IMR-90 (cell line): ENCODE measurements at regions not wholly inside any gene's neighbourhood (a gene's known extent, or its start where the extent isn't known, plus 50 kb on each side); places are given as distances from the start of the nearest gene placed in this dataset.

Experiments
- ATAC-seq: fragments of 200-7000 bp; cut with Tn5 transposase; 2 replicates; pipeline ENCODE4 v1.9.1; 2020; ENCODE audit warnings: low read depth, mild to moderate bottlenecking, moderate library complexity
- BruUV-seq: library from RNA; stranded (reverse); fragments of 400-500 nt; replicated peaks from 2 replicates; lab custom pipeline; 2021; lab: Mats Ljungman, UMichigan
- CTCF ChIA-PET: fragments of 300-600 bp; formaldehyde crosslinking; extraction: SDS; loops from one replicate; lab custom pipeline; 2021; ENCODE audit warnings: antibody characterized with exemption; lab: Yijun Ruan, JAX
- POLR2A ChIA-PET: fragments of 300-600 bp; sonication (Branson Sonifier 250); formaldehyde crosslinking; loops from one replicate; lab custom pipeline; 2022; ENCODE audit warnings: antibody characterized with exemption; ENCODE audit not compliant: unreplicated experiment; lab: Charles Lee
- DNase-seq: peaks from one replicate; pipeline ENCODE4 v3.0.0; 2013
- H2AFZ ChIP-seq: replicated peaks from 2 replicates; pipeline ENCODE3; 2013; ENCODE audit warnings: low read length, mild to moderate bottlenecking; ENCODE audit not compliant: poor library complexity
- H2AK5ac ChIP-seq: 2 replicates; pipeline ENCODE4 v1.6.1; 2013; ENCODE audit warnings: low read depth, low read length, inconsistent platforms
- H2AK9ac ChIP-seq: replicated peaks from 2 replicates; pipeline ENCODE3; 2013; ENCODE audit warnings: mild to moderate bottlenecking, low read depth, low read length, moderate library complexity; ENCODE audit not compliant: poor library complexity
- H2BK120ac ChIP-seq: 2 replicates; pipeline ENCODE4 v1.6.1; 2013; ENCODE audit warnings: low read depth, low read length, inconsistent platforms
- H2BK15ac ChIP-seq: 3 replicates; pipeline ENCODE4 v1.6.1; 2013; ENCODE audit warnings: low read depth, low read length, inconsistent platforms
- H2BK20ac ChIP-seq: 2 replicates; pipeline ENCODE4 v1.6.1; 2013; ENCODE audit warnings: low read depth, mild to moderate bottlenecking, inconsistent platforms, low read length, moderate library complexity
- H2BK5ac ChIP-seq: 2 replicates; pipeline ENCODE4 v1.6.1; 2013; ENCODE audit warnings: mild to moderate bottlenecking, low read depth, low read length, inconsistent platforms; ENCODE audit not compliant: poor library complexity, severe bottlenecking
- H3K14ac ChIP-seq: replicated peaks from 2 replicates; pipeline ENCODE4 v1.6.1; 2013; ENCODE audit warnings: low read depth, low read length, inconsistent platforms
- H3K18ac ChIP-seq: 2 replicates; pipeline ENCODE4 v1.6.1; 2013; ENCODE audit warnings: low read depth, low read length, control low read depth
- H3K23ac ChIP-seq: 2 replicates; pipeline ENCODE4 v1.6.1; 2013; ENCODE audit warnings: low read depth, low read length, inconsistent platforms
- H3K27ac ChIP-seq: 2 replicates; pipeline ENCODE4 v1.5.1; 2013; ENCODE audit warnings: mild to moderate bottlenecking, control low read depth, low read length; ENCODE audit not compliant: insufficient read depth
- H3K27me3 ChIP-seq: 2 replicates; pipeline ENCODE4 v1.6.1; 2013; ENCODE audit warnings: low read length; ENCODE audit not compliant: control insufficient read depth, insufficient read depth
- H3K36me3 ChIP-seq: 2 replicates; pipeline ENCODE4 v1.6.1; 2013; ENCODE audit warnings: low read length, mixed read lengths; ENCODE audit not compliant: control insufficient read depth, insufficient read depth
- H3K4ac ChIP-seq: 2 replicates; pipeline ENCODE4 v1.6.1; 2013; ENCODE audit warnings: low read depth, low read length, inconsistent platforms
- H3K4me1 ChIP-seq: 2 replicates; pipeline ENCODE4 v1.6.1; 2013; ENCODE audit warnings: low read length, mixed read lengths; ENCODE audit not compliant: control insufficient read depth, insufficient read depth
- H3K4me2 ChIP-seq: 2 replicates; pipeline ENCODE4 v1.6.1; 2013; ENCODE audit warnings: low read depth, mild to moderate bottlenecking, control low read depth, low read length, moderate library complexity
- H3K4me3 ChIP-seq: 2 replicates; pipeline ENCODE4 v1.5.1; 2013; ENCODE audit warnings: low read depth, mild to moderate bottlenecking, control low read depth, low read length, moderate library complexity; ENCODE audit not compliant: insufficient read depth
- H3K56ac ChIP-seq: 2 replicates; pipeline ENCODE4 v1.6.1; 2013; ENCODE audit warnings: low read length, inconsistent platforms; ENCODE audit not compliant: insufficient read depth; ENCODE audit errors: extremely low read depth
- H3K79me1 ChIP-seq, 2 experiments: 2 replicates each; pipeline ENCODE4 v1.6.1; 2013; ENCODE audit warnings: low read length in 2 of 2, inconsistent platforms in 1 of 2, low read depth in 1 of 2
- H3K9ac ChIP-seq: 2 replicates; pipeline ENCODE4 v1.6.1; 2013; ENCODE audit warnings: low read depth, low read length, control low read depth
- H3K9me1 ChIP-seq: 2 replicates; pipeline ENCODE4 v1.6.1; 2013; ENCODE audit warnings: low read length, inconsistent platforms; ENCODE audit not compliant: insufficient read depth
- H3K9me3 ChIP-seq: 2 replicates; pipeline ENCODE4 v1.6.1; 2013; ENCODE audit warnings: low read length; ENCODE audit not compliant: control insufficient read depth, insufficient read depth
- H4K20me1 ChIP-seq: 2 replicates; pipeline ENCODE4 v1.6.1; 2013; ENCODE audit warnings: low read length, inconsistent platforms; ENCODE audit not compliant: insufficient read depth
- H4K5ac ChIP-seq: 2 replicates; pipeline ENCODE4 v1.6.1; 2013; ENCODE audit warnings: mild to moderate bottlenecking, low read depth, low read length, control low read depth
- H4K8ac ChIP-seq, 2 experiments: 2 replicates each; pipeline ENCODE4 v1.6.1; 2013; ENCODE audit warnings: low read depth in 2 of 2, low read length in 2 of 2, control low read depth in 1 of 2, inconsistent platforms in 1 of 2
- H4K91ac ChIP-seq: 2 replicates; pipeline ENCODE4 v1.6.1; 2013; ENCODE audit warnings: low read depth, low read length, inconsistent platforms; ENCODE audit not compliant: insufficient read depth
- BHLHE40 ChIP-seq: fragments of 150-350 bp; IDR thresholded peaks from 2 replicates; pipeline ENCODE4 v1.6.1; 2016; ENCODE audit warnings: mild to moderate bottlenecking, low read depth, low read length
- CEBPB ChIP-seq: IDR thresholded peaks from 2 replicates; pipeline ENCODE4 v1.6.1; 2012; ENCODE audit warnings: low read depth, low read length, improper control_type of control experiment
- MAFK ChIP-seq: IDR thresholded peaks from 2 replicates; pipeline ENCODE4 v1.6.1; 2012; ENCODE audit warnings: low read depth, low read length, improper control_type of control experiment
- MAZ ChIP-seq: IDR thresholded peaks from 2 replicates; pipeline ENCODE4 v1.6.1; 2012; ENCODE audit warnings: low read depth, mild to moderate bottlenecking, low read length, improper control_type of control experiment, moderate library complexity, borderline replicate concordance
- MXI1 ChIP-seq: IDR thresholded peaks from 2 replicates; pipeline ENCODE4 v1.6.1; 2012; ENCODE audit warnings: low read depth, mild to moderate bottlenecking, low read length, moderate library complexity, borderline replicate concordance
- NFE2L2 ChIP-seq: fragments of 150-350 bp; IDR thresholded peaks from 2 replicates; pipeline ENCODE4 v1.6.1; 2016; ENCODE audit warnings: low read depth, mild to moderate bottlenecking, low read length
- POLR2A ChIP-seq: IDR thresholded peaks from 2 replicates; pipeline ENCODE4 v1.6.1; 2012; ENCODE audit warnings: mild to moderate bottlenecking, low read depth, low read length
- RAD21 ChIP-seq: IDR thresholded peaks from 2 replicates; pipeline ENCODE4 v1.6.1; 2012; ENCODE audit warnings: low read length, improper control_type of control experiment
- RCOR1 ChIP-seq: IDR thresholded peaks from 2 replicates; pipeline ENCODE4 v1.6.1; 2012; ENCODE audit warnings: mild to moderate bottlenecking, low read length, improper control_type of control experiment; ENCODE audit not compliant: insufficient replicate concordance
- RFX5 ChIP-seq: IDR thresholded peaks from 2 replicates; pipeline ENCODE4 v1.8.0; 2012; ENCODE audit warnings: low read depth, mild to moderate bottlenecking, low read length, moderate library complexity
- SMC3 ChIP-seq: fragments of 150-350 bp; IDR thresholded peaks from 2 replicates; pipeline ENCODE4 v1.6.1; 2016; ENCODE audit warnings: low read depth, mild to moderate bottlenecking, antibody characterized with exemption, low read length, moderate library complexity
- USF2 ChIP-seq: fragments of 150-350 bp; IDR thresholded peaks from 2 replicates; pipeline ENCODE4 v1.6.1; 2017; ENCODE audit warnings: mild to moderate bottlenecking, antibody characterized with exemption, low read length, low read depth
- WGBS, 2 experiments: methylation state at CpG; one replicate each; pipeline versions ENCODE4 v1.1.5 to v1.1.7; 2013; ENCODE audit warnings: missing lambda C conversion rate in 2 of 2; ENCODE audit not compliant: insufficient read length in 1 of 2; ENCODE audit errors: extremely low coverage in 2 of 2; 5-methylcytosine and 5-hydroxymethylcytosine counted together
- dilution Hi-C: fragments of 300-500 bp; cut with HindIII; formaldehyde crosslinking; loops from one replicate; pipeline ENCODE4 v1.14.3; 2018; ENCODE audit warnings: low sequenced_read_pairs; ENCODE audit not compliant: unreplicated experiment
- in situ Hi-C: fragments of 300-500 bp; cut with MboI; formaldehyde crosslinking; loops from 3 replicates; pipeline ENCODE4 v1.14.3; 2019; ENCODE audit warnings: low sequenced_read_pairs, inconsistent platforms, mixed read lengths
- intact Hi-C: fragments of 100-400 bp; cut with micrococcal nuclease; formaldehyde crosslinking; loops from 2 replicates; pipeline ENCODE4 v1.10.0; 2022
- TF ChIP-seq, protein P1 (sequence below): fragments of 150-350 bp; IDR thresholded peaks from 2 replicates; pipeline ENCODE4 v1.6.1; 2016; ENCODE audit warnings: low read depth, mild to moderate bottlenecking, low read length, moderate library complexity, borderline replicate concordance

DNA sequence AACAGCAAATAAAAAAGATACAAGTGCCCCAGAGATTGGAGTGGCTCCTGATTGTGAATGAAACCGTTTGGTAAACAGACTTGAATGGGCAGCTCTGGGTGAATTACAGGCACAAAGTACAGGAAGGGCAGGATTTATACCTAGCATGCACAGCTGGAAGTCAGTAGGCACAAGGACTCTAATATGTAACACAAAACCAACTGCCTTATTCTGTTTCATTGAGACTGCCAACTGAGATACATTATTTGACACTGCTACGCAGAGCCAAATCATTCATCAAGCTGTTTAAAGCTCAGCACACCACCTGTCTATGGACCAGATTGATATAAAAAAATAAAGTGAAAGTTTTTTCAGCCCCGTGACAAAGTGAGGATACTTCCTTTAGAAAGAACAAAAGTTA is 541.2 kb downstream of the NUP35 start:
- no peak overlapping the region for H3K18ac ChIP-seq
- TF ChIP-seq SMC3, result no peak
- no peak for TF ChIP-seq CEBPB
- no peak for TF ChIP-seq NFE2L2
- TF ChIP-seq MAZ, result no peak
- no peak for TF ChIP-seq MXI1
- no peak for TF ChIP-seq USF2
- TF ChIP-seq, protein P1, sequence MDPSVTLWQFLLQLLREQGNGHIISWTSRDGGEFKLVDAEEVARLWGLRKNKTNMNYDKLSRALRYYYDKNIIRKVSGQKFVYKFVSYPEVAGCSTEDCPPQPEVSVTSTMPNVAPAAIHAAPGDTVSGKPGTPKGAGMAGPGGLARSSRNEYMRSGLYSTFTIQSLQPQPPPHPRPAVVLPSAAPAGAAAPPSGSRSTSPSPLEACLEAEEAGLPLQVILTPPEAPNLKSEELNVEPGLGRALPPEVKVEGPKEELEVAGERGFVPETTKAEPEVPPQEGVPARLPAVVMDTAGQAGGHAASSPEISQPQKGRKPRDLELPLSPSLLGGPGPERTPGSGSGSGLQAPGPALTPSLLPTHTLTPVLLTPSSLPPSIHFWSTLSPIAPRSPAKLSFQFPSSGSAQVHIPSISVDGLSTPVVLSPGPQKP, result no peak
- no peak for TF ChIP-seq RAD21
- TF ChIP-seq RCOR1, result no peak
- no peak for TF ChIP-seq RFX5
- TF ChIP-seq POLR2A, result no peak
- no peak for TF ChIP-seq MAFK
- no peak for TF ChIP-seq BHLHE40
- in situ Hi-C loops (no loop called here), dilution Hi-C loops (no loop called here), intact Hi-C loops (no loop called here)
- no peak overlapping the region for H3K4me2 ChIP-seq
- no peaks in the 10 kb centered on the region for H3K9me1 ChIP-seq
- no peak overlapping the region for H3K14ac ChIP-seq
- H2BK15ac ChIP-seq, result no peak overlapping the region
- no peak overlapping the region for H2AK9ac ChIP-seq
- H3K4ac ChIP-seq, result no peak overlapping the region
- no peaks in the 10 kb centered on the region for H3K36me3 ChIP-seq
- H2AFZ ChIP-seq, result no peak overlapping the region
- H3K9ac ChIP-seq, result no peak overlapping the region
- no CpG with 5 or more reads among the region's 3 CpGs for WGBS, 2 experiments
- ChIA-PET POLR2A (no interaction called here), CTCF (no interaction called here)
- no peak overlapping the region for H2BK5ac ChIP-seq
- H4K91ac ChIP-seq, result no peak overlapping the region
- DNase-seq (no peak), ATAC-seq (no peak)
- no peak overlapping the region for H3K56ac ChIP-seq
- H3K23ac ChIP-seq, result no peak overlapping the region
- H3K9me3 ChIP-seq, result peaks cover 6% of the 10 kb centered on the region
- no peak overlapping the region for H4K8ac ChIP-seq
- no peak overlapping the region for H2AK5ac ChIP-seq
- no peaks in the 10 kb centered on the region for H3K4me1 ChIP-seq
- no peak overlapping the region for H3K27ac ChIP-seq
- no peaks in the 10 kb centered on the region for H3K79me1 ChIP-seq
- no peak overlapping the region for H4K5ac ChIP-seq
- BruUV-seq, result no TSS peak
- no peak overlapping the region for H2BK120ac ChIP-seq
- no peak overlapping the region for H3K4me3 ChIP-seq
- H3K27me3 ChIP-seq, result no peaks in the 10 kb centered on the region
- no peak overlapping the region for H2BK20ac ChIP-seq
- no peaks in the 10 kb centered on the region for H4K20me1 ChIP-seq
